ENCODE measurements at regions not wholly inside any gene's neighbourhood (a gene's known extent, or its start where the extent isn't known, plus 50 kb on each side); places are given as distances from the start of the nearest gene placed in this dataset.

- DNase-seq (ENCODE audit: low read depth): no peak
Measured at GRCh38 chr13:78426183-78426582, 177.2 kb downstream of the POU4F1 start.

- DNase-seq (ENCODE audit: low read depth): no peak
Measured at GRCh38 chr13:78420814-78421213, 182.5 kb downstream of the POU4F1 start.

GRCh38 chr13:78413887-78414553, 189.3 kb downstream of the POU4F1 start:
- DNase-seq (ENCODE audit: low read depth): no peak

GRCh38 chr13:78410847-78411246, 192.5 kb downstream of the POU4F1 start:
- DNase-seq (ENCODE audit: low read depth): no peak

- DNase-seq (ENCODE audit: low read depth): no peak
Measured at GRCh38 chr13:78410164-78410563, 193.2 kb downstream of the POU4F1 start.

GRCh38 chr13:78409172-78409571, 194.2 kb downstream of the POU4F1 start:
- DNase-seq (ENCODE audit: low read depth): no peak

GRCh38 chr13:78404846-78405360, 198.4 kb downstream of the POU4F1 start:
- DNase-seq (ENCODE audit: low read depth): no peak

GRCh38 chr13:78402708-78403400, 200.5 kb downstream of the POU4F1 start:
- no peak for DNase-seq (ENCODE audit: low read depth)

GRCh38 chr13:78401873-78402707, 201.3 kb downstream of the POU4F1 start:
- DNase-seq (ENCODE audit: low read depth): no peak

- no peak for DNase-seq (ENCODE audit: low read depth)
Measured at GRCh38 chr13:78398743-78399410, 204.5 kb downstream of the POU4F1 start.

- no peak for DNase-seq (ENCODE audit: low read depth)
Measured at GRCh38 chr13:78393286-78394142, 209.8 kb downstream of the POU4F1 start.

GRCh38 chr13:78383899-78384298, 219.5 kb downstream of the POU4F1 start:
- no peak for DNase-seq (ENCODE audit: low read depth)

- no peak for DNase-seq (ENCODE audit: low read depth)
Measured at GRCh38 chr13:78383071-78383484, 220.3 kb downstream of the POU4F1 start.

- no peak for DNase-seq (ENCODE audit: low read depth)
Measured at GRCh38 chr13:78382491-78382890, 220.9 kb downstream of the POU4F1 start.

- DNase-seq (ENCODE audit: low read depth): no peak
Measured at GRCh38 chr13:78376822-78377221, 226.5 kb downstream of the POU4F1 start.

GRCh38 chr13:78376033-78376432, 227.3 kb downstream of the POU4F1 start:
- no peak for DNase-seq (ENCODE audit: low read depth)

GRCh38 chr13:78372581-78372980, 230.8 kb downstream of the POU4F1 start:
- no peak for DNase-seq (ENCODE audit: low read depth)

GRCh38 chr13:78370231-78370630, 233.1 kb downstream of the POU4F1 start:
- DNase-seq (ENCODE audit: low read depth): no peak

GRCh38 chr13:78364711-78365110, 238.6 kb downstream of the POU4F1 start:
- no peak for DNase-seq (ENCODE audit: low read depth)

- no peak for DNase-seq (ENCODE audit: low read depth)
Measured at GRCh38 chr13:78341032-78341431, 262.3 kb downstream of the POU4F1 start.

- no peak for DNase-seq (ENCODE audit: low read depth)
Measured at GRCh38 chr13:78339927-78340326, 263.4 kb downstream of the POU4F1 start.
